HCT116 (cell line): ENCODE measurements at regions not wholly inside any gene's neighbourhood (a gene's known extent, or its start where the extent isn't known, plus 50 kb on each side); places are given as distances from the start of the nearest gene placed in this dataset.

Source experiments
- CEBPB ChIP-seq: IDR thresholded peaks from 2 replicates; pipeline ENCODE4 v1.6.1; 2012; ENCODE audit warnings: low read depth
- CTCF ChIP-seq, 3 experiments: fragments of 200-600 bp in 1 of 3; sonication (generic) in 1 of 3; IDR thresholded peaks in 2 of 3; conservative IDR thresholded peaks in 1 of 3; 2 replicates each; pipeline ENCODE4 v1.5.1; 2012 to 2017; ENCODE audit warnings: low read depth in 2 of 3, low read length in 2 of 3, antibody characterized with exemption in 1 of 3, borderline replicate concordance in 1 of 3, control low read depth in 1 of 3, mild to moderate bottlenecking in 1 of 3, mixed read lengths in 1 of 3, mixed run types in 1 of 3, moderate library complexity in 1 of 3; ENCODE audit not compliant: insufficient read depth in 1 of 3
- MAX ChIP-seq: IDR thresholded peaks from 2 replicates; pipeline ENCODE4 v1.6.1; 2012
- POLR2A ChIP-seq: IDR thresholded peaks from 2 replicates; pipeline ENCODE4 v1.7.0; 2011; ENCODE audit warnings: borderline replicate concordance; ENCODE audit not compliant: insufficient read depth, insufficient read length; ENCODE audit errors: extremely low read depth
- POLR2AphosphoS5 ChIP-seq: IDR thresholded peaks from 2 replicates; pipeline ENCODE4 v1.6.1; 2011; ENCODE audit warnings: mild to moderate bottlenecking, low read depth, low read length, moderate library complexity
- REST ChIP-seq: IDR thresholded peaks from 2 replicates; pipeline ENCODE4 v1.6.1; 2012; ENCODE audit warnings: low read depth
- ZBTB33 ChIP-seq: IDR thresholded peaks from 2 replicates; pipeline ENCODE4 v1.6.1; 2011; ENCODE audit warnings: mild to moderate bottlenecking, low read length, moderate library complexity; ENCODE audit not compliant: insufficient replicate concordance; ENCODE audit errors: extremely low read depth
- ZFX ChIP-seq: fragments of 450-650 bp; IDR thresholded peaks from 2 replicates; pipeline ENCODE4 v1.6.1; 2017

GRCh38 chr6:40159865-40160264 lies 225.6 kb upstream of the MOCS1 start:
- TF ChIP-seq CTCF (IDR thresholded peaks at IDR 0.05 in 2 of 3, conservative IDR thresholded peaks at IDR 0.05 in 1 of 3; ENCODE audit: borderline replicate concordance in 1 of 3, insufficient read depth in 1 of 3, low read depth in 2 of 3, low read length in 2 of 3) (no peak), MAX (no peak), ZBTB33 (no peak), CEBPB (no peak), POLR2A (no peak), ZFX (no peak), POLR2AphosphoS5 (no peak), REST (no peak)
